IMR-90 (cell line): ENCODE measurements at regions not wholly inside any gene's neighbourhood (a gene's known extent, or its start where the extent isn't known, plus 50 kb on each side); places are given as distances from the start of the nearest gene placed in this dataset.

ENCODE experiments used
- ATAC-seq: fragments of 200-7000 bp; cut with Tn5 transposase; 2 replicates; pipeline ENCODE4 v1.9.1; 2020; ENCODE audit warnings: low read depth, mild to moderate bottlenecking, moderate library complexity
- BruUV-seq: library from RNA; stranded (reverse); fragments of 400-500 nt; replicated peaks from 2 replicates; lab custom pipeline; 2021; lab: Mats Ljungman, UMichigan
- CTCF ChIA-PET: fragments of 300-600 bp; formaldehyde crosslinking; extraction: SDS; loops from one replicate; lab custom pipeline; 2021; ENCODE audit warnings: antibody characterized with exemption; lab: Yijun Ruan, JAX
- POLR2A ChIA-PET: fragments of 300-600 bp; sonication (Branson Sonifier 250); formaldehyde crosslinking; loops from one replicate; lab custom pipeline; 2022; ENCODE audit warnings: antibody characterized with exemption; ENCODE audit not compliant: unreplicated experiment; lab: Charles Lee
- DNase-seq: peaks from one replicate; pipeline ENCODE4 v3.0.0; 2013
- H2AFZ ChIP-seq: replicated peaks from 2 replicates; pipeline ENCODE3; 2013; ENCODE audit warnings: low read length, mild to moderate bottlenecking; ENCODE audit not compliant: poor library complexity
- H2AK5ac ChIP-seq: 2 replicates; pipeline ENCODE4 v1.6.1; 2013; ENCODE audit warnings: low read depth, low read length, inconsistent platforms
- H2AK9ac ChIP-seq: replicated peaks from 2 replicates; pipeline ENCODE3; 2013; ENCODE audit warnings: mild to moderate bottlenecking, low read depth, low read length, moderate library complexity; ENCODE audit not compliant: poor library complexity
- H2BK120ac ChIP-seq: 2 replicates; pipeline ENCODE4 v1.6.1; 2013; ENCODE audit warnings: low read depth, low read length, inconsistent platforms
- H2BK15ac ChIP-seq: 3 replicates; pipeline ENCODE4 v1.6.1; 2013; ENCODE audit warnings: low read depth, low read length, inconsistent platforms
- H2BK20ac ChIP-seq: 2 replicates; pipeline ENCODE4 v1.6.1; 2013; ENCODE audit warnings: low read depth, mild to moderate bottlenecking, inconsistent platforms, low read length, moderate library complexity
- H2BK5ac ChIP-seq: 2 replicates; pipeline ENCODE4 v1.6.1; 2013; ENCODE audit warnings: mild to moderate bottlenecking, low read depth, low read length, inconsistent platforms; ENCODE audit not compliant: poor library complexity, severe bottlenecking
- H3K14ac ChIP-seq: replicated peaks from 2 replicates; pipeline ENCODE4 v1.6.1; 2013; ENCODE audit warnings: low read depth, low read length, inconsistent platforms
- H3K18ac ChIP-seq: 2 replicates; pipeline ENCODE4 v1.6.1; 2013; ENCODE audit warnings: low read depth, low read length, control low read depth
- H3K23ac ChIP-seq: 2 replicates; pipeline ENCODE4 v1.6.1; 2013; ENCODE audit warnings: low read depth, low read length, inconsistent platforms
- H3K27ac ChIP-seq: 2 replicates; pipeline ENCODE4 v1.5.1; 2013; ENCODE audit warnings: mild to moderate bottlenecking, control low read depth, low read length; ENCODE audit not compliant: insufficient read depth
- H3K27me3 ChIP-seq: 2 replicates; pipeline ENCODE4 v1.6.1; 2013; ENCODE audit warnings: low read length; ENCODE audit not compliant: control insufficient read depth, insufficient read depth
- H3K36me3 ChIP-seq: 2 replicates; pipeline ENCODE4 v1.6.1; 2013; ENCODE audit warnings: low read length, mixed read lengths; ENCODE audit not compliant: control insufficient read depth, insufficient read depth
- H3K4ac ChIP-seq: 2 replicates; pipeline ENCODE4 v1.6.1; 2013; ENCODE audit warnings: low read depth, low read length, inconsistent platforms
- H3K4me1 ChIP-seq: 2 replicates; pipeline ENCODE4 v1.6.1; 2013; ENCODE audit warnings: low read length, mixed read lengths; ENCODE audit not compliant: control insufficient read depth, insufficient read depth
- H3K4me2 ChIP-seq: 2 replicates; pipeline ENCODE4 v1.6.1; 2013; ENCODE audit warnings: low read depth, mild to moderate bottlenecking, control low read depth, low read length, moderate library complexity
- H3K4me3 ChIP-seq: 2 replicates; pipeline ENCODE4 v1.5.1; 2013; ENCODE audit warnings: low read depth, mild to moderate bottlenecking, control low read depth, low read length, moderate library complexity; ENCODE audit not compliant: insufficient read depth
- H3K56ac ChIP-seq: 2 replicates; pipeline ENCODE4 v1.6.1; 2013; ENCODE audit warnings: low read length, inconsistent platforms; ENCODE audit not compliant: insufficient read depth; ENCODE audit errors: extremely low read depth
- H3K79me1 ChIP-seq, 2 experiments: 2 replicates each; pipeline ENCODE4 v1.6.1; 2013; ENCODE audit warnings: low read length in 2 of 2, inconsistent platforms in 1 of 2, low read depth in 1 of 2
- H3K9ac ChIP-seq: 2 replicates; pipeline ENCODE4 v1.6.1; 2013; ENCODE audit warnings: low read depth, low read length, control low read depth
- H3K9me1 ChIP-seq: 2 replicates; pipeline ENCODE4 v1.6.1; 2013; ENCODE audit warnings: low read length, inconsistent platforms; ENCODE audit not compliant: insufficient read depth
- H3K9me3 ChIP-seq: 2 replicates; pipeline ENCODE4 v1.6.1; 2013; ENCODE audit warnings: low read length; ENCODE audit not compliant: control insufficient read depth, insufficient read depth
- H4K20me1 ChIP-seq: 2 replicates; pipeline ENCODE4 v1.6.1; 2013; ENCODE audit warnings: low read length, inconsistent platforms; ENCODE audit not compliant: insufficient read depth
- H4K5ac ChIP-seq: 2 replicates; pipeline ENCODE4 v1.6.1; 2013; ENCODE audit warnings: mild to moderate bottlenecking, low read depth, low read length, control low read depth
- H4K8ac ChIP-seq, 2 experiments: 2 replicates each; pipeline ENCODE4 v1.6.1; 2013; ENCODE audit warnings: low read depth in 2 of 2, low read length in 2 of 2, control low read depth in 1 of 2, inconsistent platforms in 1 of 2
- H4K91ac ChIP-seq: 2 replicates; pipeline ENCODE4 v1.6.1; 2013; ENCODE audit warnings: low read depth, low read length, inconsistent platforms; ENCODE audit not compliant: insufficient read depth
- CHD1 ChIP-seq: IDR thresholded peaks from 2 replicates; pipeline ENCODE4 v1.6.1; 2012; ENCODE audit warnings: low read depth, low read length, improper control_type of control experiment
- FOS ChIP-seq: fragments of 150-350 bp; IDR thresholded peaks from 2 replicates; pipeline ENCODE4 v1.6.1; 2016; ENCODE audit warnings: low read depth, low read length
- MAFK ChIP-seq: IDR thresholded peaks from 2 replicates; pipeline ENCODE4 v1.6.1; 2012; ENCODE audit warnings: low read depth, low read length, improper control_type of control experiment
- RFX5 ChIP-seq: IDR thresholded peaks from 2 replicates; pipeline ENCODE4 v1.8.0; 2012; ENCODE audit warnings: low read depth, mild to moderate bottlenecking, low read length, moderate library complexity
- WGBS, 2 experiments: methylation state at CpG; one replicate each; pipeline versions ENCODE4 v1.1.5 to v1.1.7; 2013; ENCODE audit warnings: missing lambda C conversion rate in 2 of 2; ENCODE audit not compliant: insufficient read length in 1 of 2; ENCODE audit errors: extremely low coverage in 2 of 2; 5-methylcytosine and 5-hydroxymethylcytosine counted together
- dilution Hi-C: fragments of 300-500 bp; cut with HindIII; formaldehyde crosslinking; loops from one replicate; pipeline ENCODE4 v1.14.3; 2018; ENCODE audit warnings: low sequenced_read_pairs; ENCODE audit not compliant: unreplicated experiment
- in situ Hi-C: fragments of 300-500 bp; cut with MboI; formaldehyde crosslinking; loops from 3 replicates; pipeline ENCODE4 v1.14.3; 2019; ENCODE audit warnings: low sequenced_read_pairs, inconsistent platforms, mixed read lengths
- intact Hi-C: fragments of 100-400 bp; cut with micrococcal nuclease; formaldehyde crosslinking; loops from 2 replicates; pipeline ENCODE4 v1.10.0; 2022
- TF ChIP-seq, protein P1 (sequence below): fragments of 150-350 bp; IDR thresholded peaks from 2 replicates; pipeline ENCODE4 v1.6.1; 2017; ENCODE audit warnings: mild to moderate bottlenecking, antibody characterized with exemption, low read length, low read depth

DNA sequence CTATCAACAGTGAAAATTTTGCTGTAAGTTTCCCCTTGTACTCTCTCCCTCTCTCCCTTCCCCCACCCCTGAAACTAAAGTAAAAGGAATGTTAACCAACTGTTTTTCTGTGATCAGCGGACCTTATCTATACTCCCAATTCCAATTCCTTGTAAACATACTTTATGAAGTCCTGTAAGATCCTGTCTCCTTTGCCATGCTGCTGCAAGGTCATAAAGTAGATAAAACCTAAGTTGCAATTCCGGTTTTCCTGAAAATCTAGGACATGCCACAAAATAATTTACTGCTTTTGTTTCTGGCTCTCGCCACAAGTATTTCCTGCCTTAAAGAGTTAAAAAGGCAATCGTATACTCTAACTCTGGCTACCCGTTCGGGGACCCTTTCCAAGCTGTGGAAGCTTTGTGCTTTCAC is 1469.0 kb downstream of the LRRC4C start:
- BruUV-seq = no TSS peak
- 5% methylated on average over 3 of the region's 6 CpGs; no CpG with 5 or more reads in 1 of the 2 experiments for WGBS, 2 experiments
- in situ Hi-C loops = no loop called here

More for the DNA sequence above, 1469.0 kb downstream of the LRRC4C start:
- H3K36me3 ChIP-seq = no peaks in the 10 kb centered on the region
- H3K4me3 ChIP-seq = no peak overlapping the region
- H2BK20ac ChIP-seq = no peak overlapping the region
- ATAC-seq (no peak), DNase-seq (no peak)
- no peak overlapping the region for H3K9ac ChIP-seq
- no peaks in the 10 kb centered on the region for H3K9me1 ChIP-seq
- H2BK5ac ChIP-seq = no peak overlapping the region
- intact Hi-C loops (no loop called here), dilution Hi-C loops (no loop called here)
- no peak overlapping the region for H3K14ac ChIP-seq
- no peak overlapping the region for H2BK15ac ChIP-seq
- H4K91ac ChIP-seq = no peak overlapping the region
- no peak for TF ChIP-seq CHD1
- no peak for TF ChIP-seq RFX5
- TF ChIP-seq FOS = no peak
- TF ChIP-seq, protein P1, sequence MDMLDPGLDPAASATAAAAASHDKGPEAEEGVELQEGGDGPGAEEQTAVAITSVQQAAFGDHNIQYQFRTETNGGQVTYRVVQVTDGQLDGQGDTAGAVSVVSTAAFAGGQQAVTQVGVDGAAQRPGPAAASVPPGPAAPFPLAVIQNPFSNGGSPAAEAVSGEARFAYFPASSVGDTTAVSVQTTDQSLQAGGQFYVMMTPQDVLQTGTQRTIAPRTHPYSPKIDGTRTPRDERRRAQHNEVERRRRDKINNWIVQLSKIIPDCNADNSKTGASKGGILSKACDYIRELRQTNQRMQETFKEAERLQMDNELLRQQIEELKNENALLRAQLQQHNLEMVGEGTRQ = no peak
- no peak for TF ChIP-seq MAFK
- no peaks in the 10 kb centered on the region for H3K79me1 ChIP-seq
- CTCF ChIA-PET = no interaction called here
- no peak overlapping the region for H2AFZ ChIP-seq
- no peak overlapping the region for H4K8ac ChIP-seq
- H2AK5ac ChIP-seq = no peak overlapping the region
- H4K20me1 ChIP-seq = no peaks in the 10 kb centered on the region
- no peak overlapping the region for H3K23ac ChIP-seq
- no peaks in the 10 kb centered on the region for H3K27me3 ChIP-seq
- H3K56ac ChIP-seq = no peak overlapping the region
- no peak overlapping the region for H3K4me2 ChIP-seq
- no peaks in the 10 kb centered on the region for H3K4me1 ChIP-seq
- peaks cover 5% of the 10 kb centered on the region; the same call in 1 of the 2 replicates for H3K9me3 ChIP-seq
- H2AK9ac ChIP-seq = no peak overlapping the region
- no peak overlapping the region for H3K27ac ChIP-seq
- H2BK120ac ChIP-seq = no peak overlapping the region
- no peak overlapping the region for H4K5ac ChIP-seq
- no peak overlapping the region for H3K18ac ChIP-seq
- POLR2A ChIA-PET = no interaction called here
- H3K4ac ChIP-seq = no peak overlapping the region
